ENCODE measurements at regions not wholly inside any gene's neighbourhood (a gene's known extent, or its start where the extent isn't known, plus 50 kb on each side); places are given as distances from the start of the nearest gene placed in this dataset.

- no peak for TF ChIP-seq CTCF (IDR thresholded peaks at IDR 0.05)
Measured at GRCh38 chr3:29152379-29152778, 128.5 kb upstream of the RBMS3 start.

GRCh38 chr3:29153811-29154210, 127.1 kb upstream of the RBMS3 start:
- no peak overlapping the region for H3K4me3 ChIP-seq
- DNase-seq (ENCODE audit: low spot score) (no peak), ATAC-seq (ENCODE audit: insufficient number of reproducible peaks, low FRiP score, low read depth) (no peak)
- H3K27ac ChIP-seq, result no peak overlapping the region
- no peaks in the 10 kb centered on the region for H3K4me1 ChIP-seq (ENCODE audit: control insufficient read depth in 1 of 2, low read depth in 2 of 2)
- no peak for TF ChIP-seq CTCF (IDR thresholded peaks at IDR 0.05)
- no peaks in the 10 kb centered on the region for H3K27me3 ChIP-seq (replicated peaks; ENCODE audit: insufficient read depth)
- H3K9me3 ChIP-seq, result no peaks in the 10 kb centered on the region
- no peaks in the 10 kb centered on the region for H3K36me3 ChIP-seq

More at GRCh38 chr3:29152379-29152778, 128.5 kb upstream of the RBMS3 start:
- DNase-seq (ENCODE audit: low spot score), result no peak
- no peak for ATAC-seq (ENCODE audit: insufficient number of reproducible peaks, low FRiP score, low read depth)
- Histone ChIP-seq H3K9me3 (no peaks in the 10 kb centered on the region), H3K4me1 (ENCODE audit: control insufficient read depth in 1 of 2, low read depth in 2 of 2) (no peaks in the 10 kb centered on the region), H3K4me3 (no peak overlapping the region), H3K27me3 (replicated peaks; ENCODE audit: insufficient read depth) (no peaks in the 10 kb centered on the region), H3K27ac (no peak overlapping the region), H3K36me3 (no peaks in the 10 kb centered on the region)

GRCh38 chr3:29156086-29156715, 124.7 kb upstream of the RBMS3 start:
- Histone ChIP-seq H3K27me3 (replicated peaks; ENCODE audit: insufficient read depth) (no peaks in the 10 kb centered on the region), H3K27ac (no peak overlapping the region), H3K4me3 (no peak overlapping the region), H3K36me3 (no peaks in the 10 kb centered on the region), H3K9me3 (no peaks in the 10 kb centered on the region), H3K4me1 (ENCODE audit: control insufficient read depth in 1 of 2, low read depth in 2 of 2) (no peaks in the 10 kb centered on the region)
- DNase-seq (ENCODE audit: low spot score) (no peak), ATAC-seq (ENCODE audit: insufficient number of reproducible peaks, low FRiP score, low read depth) (no peak)
- TF ChIP-seq CTCF (IDR thresholded peaks at IDR 0.05), result no peak

- ATAC-seq (ENCODE audit: insufficient number of reproducible peaks, low FRiP score, low read depth), result no peak
- no peak for TF ChIP-seq CTCF (IDR thresholded peaks at IDR 0.05)
Measured at GRCh38 chr3:29164825-29165224, 116.0 kb upstream of the RBMS3 start.

GRCh38 chr3:29167180-29167579, 113.7 kb upstream of the RBMS3 start:
- no peak for TF ChIP-seq CTCF (IDR thresholded peaks at IDR 0.05)
- DNase-seq (ENCODE audit: low spot score) (no peak), ATAC-seq (ENCODE audit: insufficient number of reproducible peaks, low FRiP score, low read depth) (no peak)
- no peak overlapping the region for H3K27ac ChIP-seq
- no peaks in the 10 kb centered on the region for H3K27me3 ChIP-seq (replicated peaks; ENCODE audit: insufficient read depth)
- no peaks in the 10 kb centered on the region for H3K36me3 ChIP-seq
- H3K9me3 ChIP-seq, result no peaks in the 10 kb centered on the region
- H3K4me3 ChIP-seq, result no peak overlapping the region
- H3K4me1 ChIP-seq (ENCODE audit: control insufficient read depth in 1 of 2, low read depth in 2 of 2), result peaks cover 0 to 7% of the 10 kb centered on the region in 2 donors

More at GRCh38 chr3:29164825-29165224, 116.0 kb upstream of the RBMS3 start:
- Histone ChIP-seq H3K27me3 (replicated peaks; ENCODE audit: insufficient read depth) (no peaks in the 10 kb centered on the region), H3K4me1 (ENCODE audit: control insufficient read depth in 1 of 2, low read depth in 2 of 2) (no peaks in the 10 kb centered on the region), H3K4me3 (no peak overlapping the region), H3K36me3 (no peaks in the 10 kb centered on the region), H3K9me3 (no peaks in the 10 kb centered on the region), H3K27ac (no peak overlapping the region)
- no peak for DNase-seq (ENCODE audit: low spot score)
